ENCODE measurements at regions not wholly inside any gene's neighbourhood (a gene's known extent, or its start where the extent isn't known, plus 50 kb on each side); places are given as distances from the start of the nearest gene placed in this dataset.

GRCh38 chr17:59451706-59452105 lies 113.7 kb upstream of the DHX40 start:
- DNase-seq, result peak; percentile 48

GRCh38 chr17:59454633-59455105 lies 110.7 kb upstream of the DHX40 start:
- DNase-seq, result no peak

- DNase-seq, result no peak
These were observed 109.0 kb upstream of the DHX40 start for GRCh38 chr17:59456428-59456827.

- no peak for DNase-seq
These were observed 108.3 kb upstream of the DHX40 start for GRCh38 chr17:59456923-59457615.

GRCh38 chr17:59462385-59462784 lies 103.0 kb upstream of the DHX40 start:
- no peak for DNase-seq

GRCh38 chr17:59464246-59464645 lies 101.2 kb upstream of the DHX40 start:
- DNase-seq, result no peak

- DNase-seq, result no peak
These were observed 99.5 kb upstream of the DHX40 start for GRCh38 chr17:59465949-59466307.

- no peak for DNase-seq
These were observed 98.2 kb upstream of the DHX40 start for GRCh38 chr17:59466946-59467801.

GRCh38 chr17:59469786-59470485 lies 95.5 kb upstream of the DHX40 start:
- DNase-seq, result no peak

GRCh38 chr17:59470624-59471297 lies 94.6 kb upstream of the DHX40 start:
- no peak for DNase-seq

- DNase-seq, result no peak
These were observed 89.0 kb upstream of the DHX40 start for GRCh38 chr17:59476413-59476812.

GRCh38 chr17:59479141-59479540 lies 86.3 kb upstream of the DHX40 start:
- DNase-seq, result no peak

- DNase-seq, result no peak
These were observed 81.5 kb upstream of the DHX40 start for GRCh38 chr17:59483860-59484259.

GRCh38 chr17:59485015-59485414 lies 80.4 kb upstream of the DHX40 start:
- no peak for DNase-seq

GRCh38 chr17:59485946-59486345 lies 79.5 kb upstream of the DHX40 start:
- no peak for DNase-seq

GRCh38 chr17:59487161-59487873 lies 78.1 kb upstream of the DHX40 start:
- no peak for DNase-seq

GRCh38 chr17:59488805-59489204 lies 76.6 kb upstream of the DHX40 start:
- DNase-seq, result no peak

- DNase-seq, result no peak
These were observed 75.2 kb upstream of the DHX40 start for GRCh38 chr17:59490216-59490615.

- no peak for DNase-seq
These were observed 73.9 kb upstream of the DHX40 start for GRCh38 chr17:59491353-59492090.

- DNase-seq, result no peak
These were observed 73.3 kb upstream of the DHX40 start for GRCh38 chr17:59492091-59492451.

GRCh38 chr17:59493867-59494266 lies 71.5 kb upstream of the DHX40 start:
- DNase-seq, result no peak

All from fibroblast of upper back skin (primary cell).